H1 (cell line): ENCODE measurements at regions not wholly inside any gene's neighbourhood (a gene's known extent, or its start where the extent isn't known, plus 50 kb on each side); places are given as distances from the start of the nearest gene placed in this dataset.

ENCODE experiments used
- CTCF ChIA-PET: fragments of 300-600 bp; sonication (Branson Sonifier 250); formaldehyde crosslinking; loops from one replicate; lab custom pipeline; 2021; ENCODE audit not compliant: partially characterized antibody; lab: Charles Lee
- POLR2A ChIA-PET: fragments of 300-600 bp; sonication (Branson Sonifier 250); formaldehyde crosslinking; loops from one replicate; lab custom pipeline; 2021; ENCODE audit warnings: inconsistent platforms; ENCODE audit not compliant: partially characterized antibody; lab: Charles Lee
- DNase-seq, 2 experiments: peaks; one replicate each; pipeline versions ENCODE4 v3.0.0 to v3.0.0-alpha.2; 2010 to 2022; ENCODE audit warnings: low spot score in 2 of 2, low read depth in 1 of 2, mixed read lengths in 1 of 2
- FAIRE-seq: peaks from 2 replicates; lab custom pipeline; 2011; peaks lifted over from hg19 to GRCh38; lab: Jason Lieb, UNC
- H2AFZ ChIP-seq: 2 replicates; pipeline ENCODE4 v1.8.1; 2012; ENCODE audit warnings: low read length, inconsistent platforms
- H2AK5ac ChIP-seq: 2 replicates; pipeline ENCODE4 v1.6.1; 2013; ENCODE audit warnings: low read depth, low read length
- H2BK120ac ChIP-seq: replicated peaks from 2 replicates; pipeline ENCODE3; 2013; ENCODE audit warnings: low read depth, low read length, inconsistent platforms
- H2BK12ac ChIP-seq: 2 replicates; pipeline ENCODE4 v1.6.1; 2013; ENCODE audit warnings: low read depth, low read length
- H2BK15ac ChIP-seq: 2 replicates; pipeline ENCODE4 v1.6.1; 2013; ENCODE audit warnings: low read length
- H2BK20ac ChIP-seq: 2 replicates; pipeline ENCODE4 v1.6.1; 2013; ENCODE audit warnings: low read length
- H2BK5ac ChIP-seq: 2 replicates; pipeline ENCODE4 v1.6.1; 2013; ENCODE audit warnings: low read depth, low read length
- H3K14ac ChIP-seq: 2 replicates; pipeline ENCODE4 v1.6.1; 2013; ENCODE audit warnings: inconsistent platforms; ENCODE audit not compliant: insufficient read length
- H3K18ac ChIP-seq: 2 replicates; pipeline ENCODE4 v1.6.1; 2013; ENCODE audit warnings: low read length; ENCODE audit errors: extremely low read depth
- H3K23ac ChIP-seq: 2 replicates; pipeline ENCODE4 v1.6.1; 2013; ENCODE audit warnings: inconsistent platforms; ENCODE audit not compliant: insufficient read length
- H3K23me2 ChIP-seq: 2 replicates; pipeline ENCODE4 v1.6.1; 2013; ENCODE audit warnings: low read depth, low read length
- H3K27ac ChIP-seq: 2 replicates; pipeline ENCODE4 v1.6.1; 2011; ENCODE audit warnings: low read depth, low read length, inconsistent platforms
- H3K27me3 ChIP-seq, 4 experiments: replicated peaks in 1 of 4; 1 replicate in 1 of 4; 2 replicates in 3 of 4; pipeline versions ENCODE4 v1.6.1 to v1.8.1; 2011 to 2013; ENCODE audit warnings: low read length in 3 of 4, mild to moderate bottlenecking in 3 of 4, inconsistent platforms in 2 of 4, mixed read lengths in 2 of 4, moderate library complexity in 1 of 4; ENCODE audit not compliant: control insufficient read depth in 3 of 4, insufficient read depth in 3 of 4; ENCODE audit errors: extremely low read depth in 1 of 4
- H3K36me3 ChIP-seq, 4 experiments: 2 replicates each; pipeline versions ENCODE4 v1.6.1 to v1.8.1; 2011 to 2013; ENCODE audit warnings: mild to moderate bottlenecking in 4 of 4, low read length in 3 of 4, moderate library complexity in 2 of 4, control low read depth in 1 of 4, inconsistent platforms in 1 of 4; ENCODE audit not compliant: insufficient read depth in 4 of 4, control insufficient read depth in 2 of 4
- H3K4ac ChIP-seq: replicated peaks from 2 replicates; pipeline ENCODE3; 2013; ENCODE audit warnings: low read length, low read depth, mixed read lengths, inconsistent platforms; ENCODE audit not compliant: insufficient read length
- H3K4me1 ChIP-seq, 4 experiments: replicated peaks in 1 of 4; 1 replicate in 1 of 4; 2 replicates in 3 of 4; pipeline versions ENCODE4 v1.6.1 to v1.8.1; 2011 to 2013; ENCODE audit warnings: low read length in 3 of 4, inconsistent platforms in 2 of 4, mixed read lengths in 1 of 4; ENCODE audit not compliant: insufficient read depth in 4 of 4, control insufficient read depth in 3 of 4
- H3K4me2 ChIP-seq, 2 experiments: 2 replicates each; pipeline versions ENCODE4 v1.6.1 to v1.8.1; 2011 to 2013; ENCODE audit warnings: low read depth in 2 of 2, low read length in 2 of 2, control low read depth in 1 of 2, inconsistent platforms in 1 of 2, mild to moderate bottlenecking in 1 of 2; ENCODE audit not compliant: insufficient read depth in 1 of 2
- H3K4me3 ChIP-seq, 4 experiments: fragments of 200-600, 300-600 bp in 1 of 4; sonication (generic), shearing (Covaris generic), sonication (Bioruptor Twin) in 1 of 4; 2 replicates each; pipeline versions ENCODE4 v1.5.1 to v1.8.1; 2011 to 2016; ENCODE audit warnings: low read length in 4 of 4, low read depth in 3 of 4, control low read depth in 2 of 4, inconsistent platforms in 2 of 4, mild to moderate bottlenecking in 2 of 4, mixed read lengths in 1 of 4, moderate library complexity in 1 of 4; ENCODE audit not compliant: insufficient read depth in 2 of 4; ENCODE audit errors: extremely low read depth in 1 of 4
- H3K56ac ChIP-seq: replicated peaks from 2 replicates; pipeline ENCODE3; 2013; ENCODE audit warnings: low read depth, mild to moderate bottlenecking, mixed read lengths, low read length, inconsistent platforms; ENCODE audit not compliant: insufficient read length
- H3K79me1 ChIP-seq: 2 replicates; pipeline ENCODE4 v1.6.1; 2013; ENCODE audit warnings: low read depth, low read length, control low read depth
- H3K79me2 ChIP-seq, 2 experiments: 2 replicates each; pipeline versions ENCODE4 v1.6.1 to v1.8.1; 2012 to 2013; ENCODE audit warnings: low read length in 2 of 2, mild to moderate bottlenecking in 2 of 2, inconsistent platforms in 1 of 2; ENCODE audit not compliant: insufficient read depth in 2 of 2, control insufficient read depth in 1 of 2
- H3K9ac ChIP-seq, 4 experiments: replicated peaks in 1 of 4; 1 replicate in 1 of 4; 2 replicates in 3 of 4; pipeline versions ENCODE4 v1.6.1 to v1.8.1; 2011 to 2013; ENCODE audit warnings: low read depth in 3 of 4, low read length in 3 of 4, control low read depth in 2 of 4, mild to moderate bottlenecking in 2 of 4, moderate library complexity in 2 of 4, inconsistent platforms in 1 of 4; ENCODE audit errors: extremely low read depth in 1 of 4
- H3K9me3 ChIP-seq, 2 experiments: 2 replicates each; pipeline versions ENCODE4 v1.6.1 to v1.8.1; 2012 to 2013; ENCODE audit warnings: mild to moderate bottlenecking in 2 of 2, moderate library complexity in 2 of 2, control low read depth in 1 of 2, inconsistent platforms in 1 of 2, low read depth in 1 of 2, low read length in 1 of 2, mixed read lengths in 1 of 2; ENCODE audit not compliant: insufficient read depth in 2 of 2
- H4K20me1 ChIP-seq, 2 experiments: replicated peaks in 1 of 2; 2 replicates each; pipeline versions ENCODE3 to v1.8.1; 2011 to 2013; ENCODE audit warnings: inconsistent platforms in 2 of 2, low read length in 2 of 2, mild to moderate bottlenecking in 1 of 2; ENCODE audit not compliant: insufficient read depth in 2 of 2, control insufficient read depth in 1 of 2
- H4K5ac ChIP-seq: 2 replicates; pipeline ENCODE4 v1.6.1; 2013; ENCODE audit warnings: low read length, low read depth, mixed read lengths, inconsistent platforms; ENCODE audit not compliant: insufficient read length
- H4K8ac ChIP-seq: 2 replicates; pipeline ENCODE4 v1.8.0; 2013; ENCODE audit warnings: mild to moderate bottlenecking, moderate library complexity, low read length, inconsistent platforms; ENCODE audit not compliant: insufficient read depth; ENCODE audit errors: extremely low read depth
- H4K91ac ChIP-seq: replicated peaks from 2 replicates; pipeline ENCODE3; 2013; ENCODE audit warnings: low read length, mixed read lengths, inconsistent platforms; ENCODE audit not compliant: insufficient read length
- BRCA1 ChIP-seq: IDR thresholded peaks from 2 replicates; pipeline ENCODE4 v1.6.1; 2012; ENCODE audit warnings: low read depth, low read length, improper control_type of control experiment
- NRF1 ChIP-seq: IDR thresholded peaks from 2 replicates; pipeline ENCODE4 v1.6.1; 2011; ENCODE audit warnings: mild to moderate bottlenecking, low read depth, low read length, improper control_type of control experiment
- WGBS, 2 experiments: shearing (Covaris generic) in 1 of 2; methylation state at CpG; one replicate each; pipeline versions ENCODE4 v1.1.6 to v1.1.7; 2013 to 2015; ENCODE audit warnings: low lambda C conversion rate in 2 of 2, mixed read lengths in 2 of 2, inconsistent platforms in 1 of 2, low coverage in 1 of 2, missing lambda C conversion rate in 1 of 2; ENCODE audit not compliant: insufficient replicate concordance in 2 of 2, insufficient coverage in 1 of 2, insufficient read length in 1 of 2; ENCODE audit errors: extremely low coverage in 1 of 2, missing lambda C conversion rate in 1 of 2; 5-methylcytosine and 5-hydroxymethylcytosine counted together
- TF ChIP-seq, protein P1 (sequence below): IDR thresholded peaks from 2 replicates; pipeline ENCODE4 v1.6.1; 2012; ENCODE audit warnings: low read length, inconsistent platforms

DNA sequence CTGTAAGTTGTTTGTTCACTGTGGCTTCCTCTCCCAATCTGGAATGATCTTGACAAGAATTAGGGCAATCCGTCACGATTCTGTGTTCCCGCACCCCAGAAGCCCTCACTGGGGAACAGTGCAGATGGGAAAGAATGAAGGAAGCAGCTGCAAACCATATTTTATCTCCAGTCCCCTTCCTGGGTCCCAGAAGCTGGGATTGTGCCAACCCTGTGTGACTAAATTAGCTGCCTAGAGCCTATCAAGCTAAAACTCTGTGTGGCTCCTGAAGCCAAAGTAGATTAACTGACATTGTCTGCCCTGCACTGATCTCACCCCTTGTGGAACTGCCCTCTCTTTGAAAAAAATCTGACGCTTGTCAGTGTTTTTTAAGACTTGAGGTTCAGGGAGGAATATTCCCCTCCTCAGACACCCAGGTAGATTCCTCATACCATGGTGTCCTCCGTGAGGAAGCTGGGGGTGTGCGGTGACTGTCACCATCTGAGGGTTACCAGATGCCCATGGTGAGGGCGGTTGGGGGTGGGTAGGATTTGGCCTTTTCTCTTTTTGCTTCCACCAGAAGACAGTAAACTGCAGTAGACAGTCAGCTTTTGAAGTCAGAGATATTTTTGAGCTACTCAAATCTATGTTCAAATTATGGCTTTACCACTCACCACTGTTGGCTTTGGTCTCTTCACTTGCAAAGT, 358.3 kb upstream of the TPM1 start:
- no peak overlapping the region for H2BK12ac ChIP-seq
- no peaks in the 10 kb centered on the region for H3K9me3 ChIP-seq
- no peak overlapping the region for H2BK20ac ChIP-seq
- H3K9ac ChIP-seq = no peak overlapping the region
- no peak overlapping the region for H3K18ac ChIP-seq
- no peaks in the 10 kb centered on the region for H3K27me3 ChIP-seq
- FAIRE-seq (no peak), DNase-seq (no peak)
- no peak overlapping the region for H3K27ac ChIP-seq
- no peaks in the 10 kb centered on the region for H3K79me2 ChIP-seq
- no peaks in the 10 kb centered on the region for H3K23me2 ChIP-seq
- CTCF ChIA-PET = interaction anchor here (0.8 to 2.7 kb wide), 4 partner anchors 14 to 444 kb away, joined by 3 to 7 read pairs (median 3); no protein-coding TSS in a partner anchor
- no peaks in the 10 kb centered on the region for H4K20me1 ChIP-seq
- no peak overlapping the region for H3K4ac ChIP-seq
- no peak overlapping the region for H3K4me2 ChIP-seq
- no peak overlapping the region for H2AFZ ChIP-seq
- no peaks in the 10 kb centered on the region for H3K36me3 ChIP-seq
- no peak overlapping the region for H3K14ac ChIP-seq
- H4K91ac ChIP-seq = no peak overlapping the region
- H4K5ac ChIP-seq = no peak overlapping the region
- H3K4me1 ChIP-seq = no peaks in the 10 kb centered on the region
- no peak overlapping the region for H2BK120ac ChIP-seq
- H3K56ac ChIP-seq = no peak overlapping the region
- H3K23ac ChIP-seq = no peak overlapping the region
- H3K4me3 ChIP-seq = no peak overlapping the region
- TF ChIP-seq BRCA1 (no peak), NRF1 (no peak)
- TF ChIP-seq, protein P1, sequence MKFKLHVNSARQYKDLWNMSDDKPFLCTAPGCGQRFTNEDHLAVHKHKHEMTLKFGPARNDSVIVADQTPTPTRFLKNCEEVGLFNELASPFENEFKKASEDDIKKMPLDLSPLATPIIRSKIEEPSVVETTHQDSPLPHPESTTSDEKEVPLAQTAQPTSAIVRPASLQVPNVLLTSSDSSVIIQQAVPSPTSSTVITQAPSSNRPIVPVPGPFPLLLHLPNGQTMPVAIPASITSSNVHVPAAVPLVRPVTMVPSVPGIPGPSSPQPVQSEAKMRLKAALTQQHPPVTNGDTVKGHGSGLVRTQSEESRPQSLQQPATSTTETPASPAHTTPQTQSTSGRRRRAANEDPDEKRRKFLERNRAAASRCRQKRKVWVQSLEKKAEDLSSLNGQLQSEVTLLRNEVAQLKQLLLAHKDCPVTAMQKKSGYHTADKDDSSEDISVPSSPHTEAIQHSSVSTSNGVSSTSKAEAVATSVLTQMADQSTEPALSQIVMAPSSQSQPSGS = no peak
- TF ChIP-seq, all 59 proteins: peak for 0
- no peak overlapping the region for H2BK5ac ChIP-seq
- no peak overlapping the region for H4K8ac ChIP-seq
- 94% methylated on average over 7 of the region's 7 CpGs; no CpG with 5 or more reads in 1 of the 2 experiments for WGBS, 2 experiments
- no peak overlapping the region for H2AK5ac ChIP-seq
- POLR2A ChIA-PET = no interaction called here
- no peak overlapping the region for H2BK15ac ChIP-seq
- H3K79me1 ChIP-seq = no peaks in the 10 kb centered on the region
